HG03060 (cell line): ENCODE measurements at regions not wholly inside any gene's neighbourhood (a gene's known extent, or its start where the extent isn't known, plus 50 kb on each side); places are given as distances from the start of the nearest gene placed in this dataset.

Experiments used
- ATAC-seq: cut with Tn5 transposase; IDR thresholded peaks from one replicate; pipeline ENCODE4 v1.9.1; 2021; ENCODE audit warnings: low read depth, moderate number of reproducible peaks; ENCODE audit not compliant: unreplicated experiment

- no peak for ATAC-seq
Observed at GRCh38 chr1:60753036-60753900, 329.1 kb upstream of the NFIA start.

GRCh38 chr1:60751306-60751705, 331.1 kb upstream of the NFIA start:
- ATAC-seq, result no peak

DNA sequence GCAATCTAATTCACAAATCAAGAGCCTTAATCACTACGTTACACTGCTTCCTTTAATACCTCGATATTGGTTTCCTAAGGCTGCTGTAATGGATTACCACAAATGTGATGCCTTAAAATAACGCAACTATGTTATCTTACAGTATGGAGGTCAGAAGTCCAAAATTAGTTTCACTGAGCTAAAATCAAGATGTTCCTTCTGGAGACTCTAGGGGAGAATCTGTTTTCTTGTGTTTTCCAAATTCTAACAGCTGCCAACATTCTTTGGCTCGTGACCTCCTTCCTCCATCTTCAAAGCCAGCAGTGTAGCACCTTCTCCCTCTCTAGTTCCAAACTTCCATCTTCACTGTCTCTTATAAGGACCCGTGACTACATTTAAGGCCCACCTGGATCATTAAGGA, 335.0 kb upstream of the NFIA start:
- ATAC-seq, result no peak

DNA sequence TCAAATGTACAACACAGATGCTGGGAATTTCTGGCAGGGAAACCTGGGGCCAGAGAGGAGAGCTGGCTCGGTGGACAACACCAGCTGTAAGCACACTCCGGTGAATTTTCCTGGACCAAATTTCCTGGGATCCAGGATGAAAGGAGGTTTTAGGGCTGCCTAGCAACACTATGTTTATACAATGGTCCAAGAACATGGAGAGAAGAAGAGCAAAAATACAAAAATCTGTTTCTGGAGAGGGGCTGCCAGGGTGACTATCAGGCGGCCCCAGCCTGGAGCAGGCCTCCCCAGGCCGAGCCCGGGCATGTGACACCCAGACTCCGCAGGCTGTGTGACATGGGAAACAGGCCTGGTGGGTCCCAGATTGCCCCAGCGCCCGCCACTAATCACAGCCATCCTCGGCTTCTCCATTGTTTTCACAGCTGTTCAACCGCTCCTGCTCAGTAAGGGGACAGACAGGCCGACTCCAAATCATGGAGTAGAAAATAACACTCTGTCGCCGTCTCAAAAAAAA, 336.0 kb upstream of the NFIA start:
- no peak for ATAC-seq

GRCh38 chr1:60745484-60745883, 336.9 kb upstream of the NFIA start:
- ATAC-seq, result no peak

DNA sequence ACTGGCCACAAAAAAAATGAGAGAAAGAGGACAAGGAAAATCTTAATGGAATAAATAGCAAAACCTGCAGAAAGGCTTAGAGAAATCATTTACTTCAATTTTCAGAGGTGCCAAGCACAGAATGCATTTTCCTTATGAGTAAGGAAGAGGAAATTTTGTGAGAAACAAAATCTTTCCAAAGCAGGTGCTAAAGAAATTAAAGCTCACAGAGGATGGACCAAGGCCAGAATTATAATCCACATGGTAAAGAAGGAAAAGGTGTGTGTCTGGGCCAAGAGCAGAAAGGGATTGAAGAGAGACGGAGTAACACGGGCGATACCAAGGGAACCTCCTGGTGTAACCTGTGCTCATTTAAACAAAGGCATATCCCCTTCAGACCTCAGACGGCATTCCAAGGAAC, 340.0 kb upstream of the NFIA start:
- no peak for ATAC-seq

GRCh38 chr1:60740154-60740553, 342.2 kb upstream of the NFIA start:
- ATAC-seq, result no peak

GRCh38 chr1:60739729-60740128, 342.6 kb upstream of the NFIA start:
- ATAC-seq, result no peak

DNA sequence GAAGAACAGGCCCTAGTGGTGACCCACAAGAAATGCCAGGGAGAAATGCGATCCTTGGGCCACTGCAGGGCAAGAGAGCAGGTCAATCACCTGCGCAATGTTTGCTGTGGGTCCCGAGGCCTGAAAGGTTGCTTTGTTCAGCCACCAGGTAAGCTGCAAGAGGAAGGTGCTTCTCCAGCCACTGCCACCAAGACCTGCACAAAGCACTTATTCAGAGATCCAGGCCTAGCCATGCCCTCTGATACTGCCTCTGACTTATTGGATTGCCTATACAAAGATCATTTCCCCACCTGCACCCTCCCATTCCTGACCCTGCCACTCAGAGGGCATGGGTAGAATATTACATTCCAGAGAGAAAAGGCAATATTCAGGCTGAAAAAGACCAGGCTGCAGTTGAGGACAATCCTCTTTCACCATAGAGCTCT, 349.4 kb upstream of the NFIA start:
- no peak for ATAC-seq

DNA sequence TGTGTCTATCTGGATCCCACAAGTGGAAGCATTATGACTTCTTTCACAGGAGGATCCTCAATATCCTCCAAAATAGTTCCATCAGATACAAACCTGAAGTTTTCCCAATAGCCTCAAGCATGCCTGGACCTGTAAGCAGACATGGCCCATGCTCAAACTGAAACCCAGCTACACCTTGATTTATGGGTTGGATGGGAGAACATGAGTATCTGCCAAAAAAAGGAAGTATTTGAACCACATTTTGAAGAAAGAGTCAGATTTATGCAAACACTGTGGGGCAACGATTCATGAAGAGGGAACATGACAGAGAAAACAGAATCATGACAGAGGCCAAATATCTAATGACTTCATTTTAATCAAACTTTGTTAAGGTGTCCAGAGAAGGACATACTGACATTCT, 351.0 kb upstream of the NFIA start:
- ATAC-seq, result no peak

DNA sequence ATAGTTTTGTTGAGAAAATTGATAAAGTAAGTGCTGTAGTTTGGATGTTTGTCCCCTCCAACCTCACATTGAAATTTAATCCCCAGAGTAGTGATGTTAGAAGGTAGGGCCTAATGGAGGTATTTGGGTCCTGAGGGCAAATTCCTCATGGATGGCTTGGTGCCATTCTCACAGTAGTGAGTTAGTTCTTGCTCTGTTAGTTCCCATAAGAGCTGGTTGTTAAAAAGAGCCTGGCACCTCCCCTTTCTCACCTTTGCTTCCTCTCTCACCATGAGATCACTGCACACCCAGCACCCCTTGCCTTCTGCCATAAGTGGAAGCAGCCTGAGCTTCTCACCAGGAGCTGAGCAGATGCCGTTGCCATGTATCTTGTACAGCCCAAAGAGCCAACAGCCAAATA, 354.8 kb upstream of the NFIA start:
- ATAC-seq, result no peak

DNA sequence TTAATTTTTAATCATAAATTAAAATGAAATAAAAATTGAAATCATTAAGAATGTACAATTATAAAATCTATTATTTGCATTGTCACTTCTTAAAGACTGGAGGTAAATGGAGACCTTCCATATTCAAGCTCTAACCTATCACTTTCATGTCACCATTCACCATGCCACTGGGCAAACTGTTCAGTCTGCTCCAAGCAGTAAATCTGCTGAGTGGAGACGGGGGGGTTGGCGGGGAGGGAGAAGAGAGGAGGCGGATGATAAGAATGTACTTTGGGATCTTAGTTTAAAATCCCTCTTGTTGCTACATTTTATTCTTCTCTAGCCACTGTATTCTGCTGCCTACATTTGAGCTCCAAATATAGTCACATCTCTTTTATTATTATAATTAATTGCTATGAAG, 365.9 kb upstream of the NFIA start:
- no peak for ATAC-seq

- no peak for ATAC-seq
Observed at GRCh38 chr1:60715970-60716369, 366.4 kb upstream of the NFIA start.

DNA sequence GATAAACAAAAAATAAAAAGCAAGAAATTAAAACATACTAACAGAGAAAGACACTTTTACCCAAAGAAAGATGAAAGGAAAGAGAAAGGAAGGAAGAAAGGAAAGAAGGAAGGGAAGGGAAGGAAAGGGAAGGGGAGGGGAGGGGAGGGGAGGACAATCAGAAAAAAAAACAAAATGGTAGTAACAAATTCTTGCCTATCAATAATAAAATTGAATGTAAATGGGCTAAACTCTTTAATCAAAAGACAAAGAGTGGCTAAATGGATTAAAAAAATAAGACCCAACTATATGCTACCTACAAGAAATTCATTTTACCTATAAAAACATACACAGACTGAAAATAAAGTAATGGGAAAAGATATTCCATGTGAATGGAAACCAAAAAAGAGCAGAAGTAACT, 372.9 kb upstream of the NFIA start:
- ATAC-seq, result no peak

DNA sequence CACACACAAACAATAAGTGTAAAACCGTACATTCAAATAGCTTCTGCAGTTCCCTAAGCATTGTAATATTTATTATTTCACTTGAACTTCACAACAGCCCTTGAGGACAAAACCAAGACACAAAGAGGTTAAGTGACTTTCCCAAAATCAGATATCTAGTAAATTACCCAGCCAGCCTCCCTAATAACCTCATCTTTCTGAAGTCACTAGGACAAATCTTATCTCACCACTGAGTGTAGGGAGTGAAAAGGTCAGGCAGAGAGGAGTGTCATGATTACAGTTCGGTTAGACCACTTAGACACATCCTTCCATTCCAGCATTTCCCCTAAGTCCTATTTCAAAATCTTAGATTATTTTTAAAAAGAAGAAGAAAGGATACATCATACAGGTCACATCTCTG, 377.3 kb upstream of the NFIA start:
- ATAC-seq, result no peak

- ATAC-seq, result no peak
Observed at GRCh38 chr1:60703155-60703554, 379.2 kb upstream of the NFIA start.

DNA sequence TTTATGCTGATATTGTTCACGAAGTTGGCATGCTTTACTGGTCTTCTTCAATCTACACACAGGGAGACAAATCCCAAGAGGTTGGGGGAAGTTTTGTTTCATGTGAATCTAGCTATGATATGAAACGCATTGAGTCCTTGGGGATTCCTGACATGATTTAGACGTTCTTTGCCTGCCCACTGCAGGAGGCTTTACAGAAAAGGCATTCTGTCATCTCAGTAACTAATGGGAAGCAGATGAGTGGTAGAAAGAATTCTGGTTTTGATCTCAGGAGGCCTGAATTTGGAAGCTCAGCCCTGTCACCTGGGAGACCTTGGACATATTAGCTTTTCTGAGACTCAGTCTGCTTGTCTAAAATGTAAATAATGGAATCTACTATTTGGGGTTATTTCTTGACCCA, 383.0 kb upstream of the NFIA start:
- no peak for ATAC-seq

GRCh38 chr1:60697204-60697994, 385.0 kb upstream of the NFIA start:
- ATAC-seq, result no peak

DNA sequence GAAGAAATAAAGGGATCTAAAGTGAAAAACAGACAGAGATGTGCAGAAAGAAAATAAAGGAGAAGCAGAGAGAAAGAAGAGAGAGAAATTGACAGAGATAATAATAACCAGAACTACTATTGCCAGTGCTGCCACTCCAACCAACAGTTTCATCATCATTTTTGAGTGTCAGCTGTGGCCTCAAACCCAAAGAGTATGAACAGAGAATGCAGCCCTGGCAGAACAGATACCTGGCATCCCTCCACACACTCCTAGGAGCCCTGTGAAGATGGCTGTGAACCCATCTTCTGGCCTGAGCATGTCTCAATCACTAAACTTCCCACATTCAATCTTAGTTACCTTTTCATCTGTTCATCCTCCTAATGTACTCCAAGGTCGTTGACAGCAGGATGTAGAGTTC, 385.8 kb upstream of the NFIA start:
- no peak for ATAC-seq

GRCh38 chr1:60695716-60696171, 386.6 kb upstream of the NFIA start:
- ATAC-seq, result no peak

DNA sequence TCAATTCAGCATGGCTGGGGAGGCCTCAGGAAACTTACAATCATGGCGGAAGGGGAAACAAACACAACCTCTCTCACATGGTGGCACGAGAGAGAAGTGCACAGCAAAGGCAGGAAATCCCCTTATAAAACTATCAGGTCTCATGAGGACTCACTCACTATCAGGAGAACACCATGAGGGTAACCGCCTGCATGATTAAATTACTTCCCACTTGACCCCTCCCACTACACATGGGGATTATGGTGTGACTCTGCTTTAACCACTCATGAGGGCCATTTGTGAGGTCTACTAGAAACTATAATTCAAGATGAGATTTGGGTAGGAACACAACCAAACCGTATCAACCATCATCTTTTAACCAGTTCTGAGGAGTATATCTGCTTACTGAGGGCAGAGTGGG, 387.4 kb upstream of the NFIA start:
- no peak for ATAC-seq

DNA sequence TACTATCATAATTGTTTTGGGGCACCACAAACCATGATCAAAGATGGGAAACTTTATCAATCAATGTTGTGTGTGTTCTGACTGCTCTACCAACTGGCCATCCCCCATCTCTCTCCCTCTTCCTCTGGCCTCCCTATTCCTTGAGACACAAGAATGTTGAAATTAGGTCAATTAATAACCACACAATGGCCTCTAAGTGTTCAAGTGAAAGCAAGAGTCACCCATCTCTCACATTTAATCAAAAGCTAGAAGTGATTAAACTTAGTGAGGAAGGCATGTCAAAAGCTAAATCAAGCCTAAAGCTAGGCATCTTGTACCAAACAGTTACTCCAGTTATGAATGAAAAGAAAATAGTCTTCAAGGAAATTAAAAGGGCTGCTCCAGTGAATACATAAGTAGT, 390.3 kb upstream of the NFIA start:
- ATAC-seq, result no peak
